CD14-positive monocyte (primary cell): ENCODE measurements at regions not wholly inside any gene's neighbourhood (a gene's known extent, or its start where the extent isn't known, plus 50 kb on each side); places are given as distances from the start of the nearest gene placed in this dataset.

Experiments
- DNase-seq, 3 donors: peaks; one replicate each; pipeline ENCODE4 v3.0.0-alpha.2; 2011 to 2022
- H2AFZ ChIP-seq: 2 replicates; pipeline ENCODE4 v1.6.0; 2012; ENCODE audit warnings: mild to moderate bottlenecking, low read depth, low read length, inconsistent platforms; ENCODE audit not compliant: insufficient read depth, poor library complexity, severe bottlenecking
- H3K27ac ChIP-seq, 2 donors: 1 replicate in 1 of 2; 2 replicates in 1 of 2; pipeline ENCODE4 v1.5.1; 2012 to 2013; ENCODE audit warnings: low read length in 2 of 2, control low read depth in 1 of 2, inconsistent platforms in 1 of 2, low read depth in 1 of 2, mild to moderate bottlenecking in 1 of 2
- H3K27me3 ChIP-seq, 2 donors: one replicate each; pipeline versions ENCODE4 v1.6.0 to v1.6.1; 2011 to 2013; ENCODE audit warnings: low read length in 2 of 2; ENCODE audit not compliant: control insufficient read depth in 2 of 2, insufficient read depth in 2 of 2
- H3K36me3 ChIP-seq, 2 donors: replicated peaks in 1 of 2; 1 replicate in 1 of 2; 2 replicates in 1 of 2; pipeline versions ENCODE4 v1.5.1 to v1.6.1; 2012 to 2013; ENCODE audit warnings: low read length in 2 of 2, control low read depth in 1 of 2, inconsistent platforms in 1 of 2, mild to moderate bottlenecking in 1 of 2; ENCODE audit not compliant: insufficient read depth in 2 of 2, control insufficient read depth in 1 of 2
- H3K4me1 ChIP-seq, 2 donors: 1 replicate in 1 of 2; 2 replicates in 1 of 2; pipeline versions ENCODE4 v1.5.1 to v1.6.1; 2012 to 2013; ENCODE audit warnings: low read length in 2 of 2, control low read depth in 1 of 2, inconsistent platforms in 1 of 2, mild to moderate bottlenecking in 1 of 2, moderate library complexity in 1 of 2; ENCODE audit not compliant: insufficient read depth in 2 of 2, control insufficient read depth in 1 of 2
- H3K4me2 ChIP-seq: replicated peaks from 2 replicates; pipeline ENCODE3; 2012; ENCODE audit warnings: low read length, moderate library complexity, mild to moderate bottlenecking; ENCODE audit not compliant: poor library complexity, severe bottlenecking; ENCODE audit errors: extremely low read depth
- H3K4me3 ChIP-seq, 3 experiments: fragments of 200-600 bp in 1 of 3; sonication (generic) in 1 of 3; replicated peaks in 1 of 3; 1 replicate in 2 of 3; 2 replicates in 1 of 3; pipeline ENCODE4 v1.5.1; 2011 to 2013; ENCODE audit warnings: low read length in 3 of 3, mild to moderate bottlenecking in 3 of 3, control low read depth in 2 of 3, low read depth in 2 of 3, inconsistent platforms in 1 of 3, moderate library complexity in 1 of 3
- H3K79me2 ChIP-seq: 2 replicates; pipeline ENCODE4 v1.6.0; 2012; ENCODE audit warnings: mild to moderate bottlenecking, control low read depth, inconsistent platforms, low read length, moderate library complexity; ENCODE audit not compliant: insufficient read depth
- H3K9ac ChIP-seq: 2 replicates; pipeline ENCODE4 v1.6.0; 2017; ENCODE audit warnings: low read length, mild to moderate bottlenecking; ENCODE audit not compliant: insufficient read depth, poor library complexity, severe bottlenecking
- H3K9me3 ChIP-seq, 2 donors: replicated peaks in 1 of 2; 1 replicate in 1 of 2; 2 replicates in 1 of 2; pipeline versions ENCODE4 v1.5.1 to v1.6.1; 2012 to 2013; ENCODE audit warnings: low read length in 2 of 2, control low read depth in 1 of 2; ENCODE audit not compliant: control insufficient read depth in 1 of 2, insufficient read depth in 1 of 2
- H4K20me1 ChIP-seq: 2 replicates; pipeline ENCODE4 v1.6.0; 2012; ENCODE audit warnings: mild to moderate bottlenecking, low read length, control low read depth, moderate library complexity; ENCODE audit not compliant: insufficient read depth
- H3K27ac Mint-ChIP-seq, 7 donors: one replicate each; pipeline ENCODE4 v1.8.0; 2020; ENCODE audit warnings: mild to moderate bottlenecking in 7 of 7, mixed read lengths in 7 of 7, moderate library complexity in 6 of 7, inconsistent platforms in 2 of 7
- H3K27me3 Mint-ChIP-seq, 3 donors: one replicate each; pipeline ENCODE4 v1.8.0; 2021 to 2022; ENCODE audit warnings: low read depth in 3 of 3, mild to moderate bottlenecking in 3 of 3, mixed read lengths in 3 of 3, moderate library complexity in 3 of 3, inconsistent platforms in 1 of 3
- H3K36me3 Mint-ChIP-seq, 2 donors: one replicate each; pipeline ENCODE4 v1.8.0; 2020; ENCODE audit warnings: mixed read lengths in 2 of 2, inconsistent platforms in 1 of 2, mild to moderate bottlenecking in 1 of 2
- H3K4me1 Mint-ChIP-seq: one replicate; pipeline ENCODE4 v1.8.0; 2020; ENCODE audit warnings: mild to moderate bottlenecking, mixed read lengths
- H3K4me3 Mint-ChIP-seq, 2 donors: one replicate each; pipeline ENCODE4 v1.8.0; 2020; ENCODE audit warnings: mild to moderate bottlenecking in 2 of 2, mixed read lengths in 2 of 2, moderate library complexity in 1 of 2
- H3K9me3 Mint-ChIP-seq, 7 donors: one replicate each; pipeline ENCODE4 v1.8.0; 2020 to 2022; ENCODE audit warnings: mixed read lengths in 7 of 7, mild to moderate bottlenecking in 6 of 7, moderate library complexity in 6 of 7, inconsistent platforms in 2 of 7
- CTCF ChIP-seq: fragments of 200-600 bp; IDR thresholded peaks from one replicate; pipeline ENCODE4 v1.8.0; 2022; ENCODE audit warnings: antibody characterized with exemption, mild to moderate bottlenecking
- WGBS: methylation state at CpG from one replicate; pipeline ENCODE4 v1.1.5; 2013; ENCODE audit warnings: missing lambda C conversion rate; ENCODE audit not compliant: insufficient coverage; 5-methylcytosine and 5-hydroxymethylcytosine counted together
- intact Hi-C, 2 donors: fragments of 100-400 bp; cut with micrococcal nuclease; formaldehyde crosslinking; loops; one replicate each; pipeline versions ENCODE4 v1.15.0 to v1.15.1; 2023

- DNase-seq, result no peak
- intact Hi-C loops, result no loop called here
- WGBS, result 89% methylated on average over 28 of the region's 30 CpGs
Observed at GRCh38 chr9:135308821-135309762, 170.5 kb upstream of the PPP1R26 start.

GRCh38 chr9:135309763-135310125 is 169.8 kb upstream of the PPP1R26 start:
- Histone ChIP-seq H3K9me3 (peaks cover 0 to 4% of the 10 kb centered on the region in 2 donors), H2AFZ (no peak overlapping the region), H3K4me2 (no peak overlapping the region), H3K79me2 (no peaks in the 10 kb centered on the region), H3K9ac (no peak overlapping the region), H3K4me1 (no peaks in the 10 kb centered on the region), H3K36me3 (no peaks in the 10 kb centered on the region), H3K27me3 (no peaks in the 10 kb centered on the region), H3K4me3 (no peak overlapping the region), H4K20me1 (no peaks in the 10 kb centered on the region), H3K27ac (no peak overlapping the region)
- DNase-seq, result no peak
- Mint-ChIP-seq H3K27ac (no peak overlapping the region), H3K27me3 (peaks cover 0 to 8% (median 4%) of the 10 kb centered on the region in 3 donors), H3K36me3 (no peaks in the 10 kb centered on the region), H3K4me3 (no peak overlapping the region), H3K4me1 (no peaks in the 10 kb centered on the region), H3K9me3 (peaks cover 4 to 15% (median 7%) of the 10 kb centered on the region in 7 donors)
- intact Hi-C loops, result no loop called here
- WGBS, result 92% methylated on average over 10 of the region's 11 CpGs
- TF ChIP-seq CTCF, result no peak

More at GRCh38 chr9:135308821-135309762, 170.5 kb upstream of the PPP1R26 start:
- no peaks in the 10 kb centered on the region for H3K36me3 ChIP-seq
- H3K4me3 Mint-ChIP-seq, result no peak overlapping the region
- peaks cover 3 to 15% (median 7%) of the 10 kb centered on the region in 7 donors for H3K9me3 Mint-ChIP-seq
- no peaks in the 10 kb centered on the region for H3K4me1 ChIP-seq
- H3K27me3 Mint-ChIP-seq, result peaks cover 0 to 8% (median 4%) of the 10 kb centered on the region in 3 donors
- H3K4me3 ChIP-seq, result no peak overlapping the region
- H3K27ac Mint-ChIP-seq, result no peak overlapping the region
- no peak overlapping the region for H3K27ac ChIP-seq
- H3K4me2 ChIP-seq, result no peak overlapping the region
- H3K79me2 ChIP-seq, result no peaks in the 10 kb centered on the region
- peaks cover 0 to 4% of the 10 kb centered on the region in 2 donors for H3K9me3 ChIP-seq
- no peaks in the 10 kb centered on the region for H3K27me3 ChIP-seq
- no peaks in the 10 kb centered on the region for H4K20me1 ChIP-seq
- no peak overlapping the region for H3K9ac ChIP-seq
- no peak for TF ChIP-seq CTCF
- H3K4me1 Mint-ChIP-seq, result no peaks in the 10 kb centered on the region
- H3K36me3 Mint-ChIP-seq, result no peaks in the 10 kb centered on the region
- H2AFZ ChIP-seq, result no peak overlapping the region
